ENCODE measurements at regions not wholly inside any gene's neighbourhood (a gene's known extent, or its start where the extent isn't known, plus 50 kb on each side); places are given as distances from the start of the nearest gene placed in this dataset.

DNA sequence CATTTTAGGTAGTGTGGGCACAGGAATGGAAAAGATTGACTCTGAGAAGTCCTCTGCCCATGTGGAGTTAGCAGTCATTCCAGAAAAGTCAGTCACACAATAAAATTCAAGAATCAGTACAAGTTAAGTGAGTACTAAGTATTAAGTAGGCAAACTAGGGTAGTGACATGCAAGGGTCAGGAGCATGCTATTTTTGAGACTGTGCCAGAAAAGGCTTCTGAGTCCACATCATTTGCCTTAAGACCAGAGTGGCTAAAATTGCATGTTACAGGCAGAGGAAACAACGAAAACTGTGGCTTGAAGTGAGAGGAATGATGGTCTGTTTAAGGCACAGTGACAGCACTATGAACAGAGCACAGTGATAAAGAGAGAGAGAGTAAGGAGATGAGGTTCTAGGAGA lies 108.9 kb downstream of the SLC6A15 start:
- no peak for TF ChIP-seq PATZ1 (CRISPR knock-in tag; IDR thresholded peaks at IDR 0.05; ENCODE audit: borderline replicate concordance)
- TF ChIP-seq ESRRG (CRISPR knock-in tag; IDR thresholded peaks at IDR 0.05): no peak
- TF ChIP-seq RARB (CRISPR knock-in tag; IDR thresholded peaks at IDR 0.05): no peak
- no peak for TF ChIP-seq TOX (CRISPR knock-in tag; IDR thresholded peaks at IDR 0.05; ENCODE audit: borderline replicate concordance)
- no peak for TF ChIP-seq TCF4 (CRISPR knock-in tag; IDR thresholded peaks at IDR 0.05; ENCODE audit: borderline replicate concordance)
- TF ChIP-seq ZFP3 (CRISPR knock-in tag; IDR thresholded peaks at IDR 0.05): no peak
- TF ChIP-seq GLIS3 (CRISPR knock-in tag; IDR thresholded peaks at IDR 0.05): no peak
- TF ChIP-seq ARNTL (CRISPR knock-in tag; IDR thresholded peaks at IDR 0.05; ENCODE audit: borderline replicate concordance, low read depth): no peak
- TF ChIP-seq ZFP30 (CRISPR knock-in tag; IDR thresholded peaks at IDR 0.05): no peak
- TF ChIP-seq CSDC2 (CRISPR knock-in tag; IDR thresholded peaks at IDR 0.05): no peak
- TF ChIP-seq, protein P1, sequence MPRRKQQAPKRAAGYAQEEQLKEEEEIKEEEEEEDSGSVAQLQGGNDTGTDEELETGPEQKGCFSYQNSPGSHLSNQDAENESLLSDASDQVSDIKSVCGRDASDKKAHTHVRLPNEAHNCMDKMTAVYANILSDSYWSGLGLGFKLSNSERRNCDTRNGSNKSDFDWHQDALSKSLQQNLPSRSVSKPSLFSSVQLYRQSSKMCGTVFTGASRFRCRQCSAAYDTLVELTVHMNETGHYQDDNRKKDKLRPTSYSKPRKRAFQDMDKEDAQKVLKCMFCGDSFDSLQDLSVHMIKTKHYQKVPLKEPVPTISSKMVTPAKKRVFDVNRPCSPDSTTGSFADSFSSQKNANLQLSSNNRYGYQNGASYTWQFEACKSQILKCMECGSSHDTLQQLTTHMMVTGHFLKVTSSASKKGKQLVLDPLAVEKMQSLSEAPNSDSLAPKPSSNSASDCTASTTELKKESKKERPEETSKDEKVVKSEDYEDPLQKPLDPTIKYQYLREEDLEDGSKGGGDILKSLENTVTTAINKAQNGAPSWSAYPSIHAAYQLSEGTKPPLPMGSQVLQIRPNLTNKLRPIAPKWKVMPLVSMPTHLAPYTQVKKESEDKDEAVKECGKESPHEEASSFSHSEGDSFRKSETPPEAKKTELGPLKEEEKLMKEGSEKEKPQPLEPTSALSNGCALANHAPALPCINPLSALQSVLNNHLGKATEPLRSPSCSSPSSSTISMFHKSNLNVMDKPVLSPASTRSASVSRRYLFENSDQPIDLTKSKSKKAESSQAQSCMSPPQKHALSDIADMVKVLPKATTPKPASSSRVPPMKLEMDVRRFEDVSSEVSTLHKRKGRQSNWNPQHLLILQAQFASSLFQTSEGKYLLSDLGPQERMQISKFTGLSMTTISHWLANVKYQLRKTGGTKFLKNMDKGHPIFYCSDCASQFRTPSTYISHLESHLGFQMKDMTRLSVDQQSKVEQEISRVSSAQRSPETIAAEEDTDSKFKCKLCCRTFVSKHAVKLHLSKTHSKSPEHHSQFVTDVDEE (CRISPR knock-in tag; IDR thresholded peaks at IDR 0.05): no peak
- no peak for TF ChIP-seq ZNF70 (CRISPR knock-in tag; IDR thresholded peaks at IDR 0.05)

Measured in SK-N-SH treated with all-trans-retinoic acid at 6 μM for 48 hours (cell line).